ENCODE measurements at regions not wholly inside any gene's neighbourhood (a gene's known extent, or its start where the extent isn't known, plus 50 kb on each side); places are given as distances from the start of the nearest gene placed in this dataset.
A peak's percentile ranks its signal among the peaks of the same experiment; 100 is the strongest.

DNA sequence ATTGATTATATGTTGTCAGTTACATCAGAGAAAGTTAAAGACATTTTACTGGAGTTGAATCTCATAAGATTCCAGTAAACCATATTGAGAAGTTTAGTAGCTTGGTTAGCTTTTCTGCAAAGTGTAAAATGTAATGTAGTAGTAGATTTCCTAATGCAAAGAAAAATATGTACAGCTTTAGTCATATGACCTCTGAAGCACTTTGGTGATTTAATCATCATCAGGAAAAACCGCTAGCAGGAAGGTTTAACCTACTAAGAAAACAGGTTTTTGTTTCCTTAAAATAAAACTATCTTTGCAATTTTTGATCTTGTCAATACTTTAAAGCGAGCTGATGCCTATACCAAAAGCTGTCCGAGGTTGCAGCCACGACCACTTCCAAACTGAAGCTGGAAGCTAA lies 364.6 kb upstream of the ZNF385D start:
- TF ChIP-seq, protein P1, sequence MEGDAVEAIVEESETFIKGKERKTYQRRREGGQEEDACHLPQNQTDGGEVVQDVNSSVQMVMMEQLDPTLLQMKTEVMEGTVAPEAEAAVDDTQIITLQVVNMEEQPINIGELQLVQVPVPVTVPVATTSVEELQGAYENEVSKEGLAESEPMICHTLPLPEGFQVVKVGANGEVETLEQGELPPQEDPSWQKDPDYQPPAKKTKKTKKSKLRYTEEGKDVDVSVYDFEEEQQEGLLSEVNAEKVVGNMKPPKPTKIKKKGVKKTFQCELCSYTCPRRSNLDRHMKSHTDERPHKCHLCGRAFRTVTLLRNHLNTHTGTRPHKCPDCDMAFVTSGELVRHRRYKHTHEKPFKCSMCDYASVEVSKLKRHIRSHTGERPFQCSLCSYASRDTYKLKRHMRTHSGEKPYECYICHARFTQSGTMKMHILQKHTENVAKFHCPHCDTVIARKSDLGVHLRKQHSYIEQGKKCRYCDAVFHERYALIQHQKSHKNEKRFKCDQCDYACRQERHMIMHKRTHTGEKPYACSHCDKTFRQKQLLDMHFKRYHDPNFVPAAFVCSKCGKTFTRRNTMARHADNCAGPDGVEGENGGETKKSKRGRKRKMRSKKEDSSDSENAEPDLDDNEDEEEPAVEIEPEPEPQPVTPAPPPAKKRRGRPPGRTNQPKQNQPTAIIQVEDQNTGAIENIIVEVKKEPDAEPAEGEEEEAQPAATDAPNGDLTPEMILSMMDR (IDR thresholded peaks at IDR 0.05; ENCODE audit: unreplicated experiment): no peak
- Mint-ChIP-seq H3K9me3 (ENCODE audit: low read depth, unreplicated experiment) (no peaks in the 10 kb centered on the region), H3K36me3 (ENCODE audit: insufficient read depth, unreplicated experiment) (no peaks in the 10 kb centered on the region), H3K4me1 (ENCODE audit: low read depth, unreplicated experiment) (no peaks in the 10 kb centered on the region), H3K4me3 (ENCODE audit: low read depth, unreplicated experiment) (no peak overlapping the region), H3K27ac (ENCODE audit: unreplicated experiment) (no peak overlapping the region), H3K27me3 (ENCODE audit: unreplicated experiment) (no peaks in the 10 kb centered on the region)
- CTCF ChIA-PET: interaction anchor here (0.7 to 1.4 kb wide), 2 partner anchors 26 to 213 kb away, joined by 3 read pairs; no protein-coding TSS in a partner anchor
- no peak for DNase-seq
- no TSS peak for BruUV-seq (replicated peaks)
- intact Hi-C loops (cut with micrococcal nuclease; ENCODE audit: unreplicated experiment): loop anchor here (1.0 to 10.0 kb wide), 4 partner anchors 26 to 1891 kb away; partner anchors contain the start of gene ZNF385D

DNA sequence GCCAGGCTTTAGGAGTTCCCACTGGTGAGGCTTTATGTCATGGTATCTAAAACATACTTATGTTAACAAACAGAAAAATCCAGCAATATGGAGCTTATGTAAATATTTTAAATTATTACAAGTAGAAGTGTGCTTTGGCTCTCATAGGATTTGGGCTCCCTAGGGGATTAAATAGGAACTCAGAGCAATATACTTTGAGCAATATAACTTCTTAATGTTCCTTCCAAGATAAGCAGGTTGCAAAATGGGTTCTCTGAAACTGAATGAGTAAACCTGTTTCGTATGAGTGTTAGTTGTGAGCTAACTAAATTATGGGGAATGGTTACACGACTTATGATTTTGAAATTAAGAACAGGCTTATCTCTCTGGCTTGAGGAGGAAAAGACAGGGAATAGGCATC lies 366.1 kb upstream of the ZNF385D start:
- no TSS peak for BruUV-seq (replicated peaks)
- TF ChIP-seq, protein P1 (IDR thresholded peaks at IDR 0.05; ENCODE audit: unreplicated experiment): no peak
- Mint-ChIP-seq H3K27ac (ENCODE audit: unreplicated experiment) (no peak overlapping the region), H3K4me3 (ENCODE audit: low read depth, unreplicated experiment) (no peak overlapping the region), H3K4me1 (ENCODE audit: low read depth, unreplicated experiment) (peaks cover 9% of the 10 kb centered on the region), H3K9me3 (ENCODE audit: low read depth, unreplicated experiment) (no peaks in the 10 kb centered on the region), H3K36me3 (ENCODE audit: insufficient read depth, unreplicated experiment) (no peaks in the 10 kb centered on the region), H3K27me3 (ENCODE audit: unreplicated experiment) (no peaks in the 10 kb centered on the region)
- no peak for DNase-seq
- CTCF ChIA-PET: interaction anchor here (1.2 kb wide), 1 partner anchor 28 kb away, joined by 4 read pairs; no protein-coding TSS in a partner anchor
- intact Hi-C loops (cut with micrococcal nuclease; ENCODE audit: unreplicated experiment): loop anchor here (5.0 to 10.0 kb wide), 3 partner anchors 220 to 1892 kb away; partner anchors contain the start of gene ZNF385D

DNA sequence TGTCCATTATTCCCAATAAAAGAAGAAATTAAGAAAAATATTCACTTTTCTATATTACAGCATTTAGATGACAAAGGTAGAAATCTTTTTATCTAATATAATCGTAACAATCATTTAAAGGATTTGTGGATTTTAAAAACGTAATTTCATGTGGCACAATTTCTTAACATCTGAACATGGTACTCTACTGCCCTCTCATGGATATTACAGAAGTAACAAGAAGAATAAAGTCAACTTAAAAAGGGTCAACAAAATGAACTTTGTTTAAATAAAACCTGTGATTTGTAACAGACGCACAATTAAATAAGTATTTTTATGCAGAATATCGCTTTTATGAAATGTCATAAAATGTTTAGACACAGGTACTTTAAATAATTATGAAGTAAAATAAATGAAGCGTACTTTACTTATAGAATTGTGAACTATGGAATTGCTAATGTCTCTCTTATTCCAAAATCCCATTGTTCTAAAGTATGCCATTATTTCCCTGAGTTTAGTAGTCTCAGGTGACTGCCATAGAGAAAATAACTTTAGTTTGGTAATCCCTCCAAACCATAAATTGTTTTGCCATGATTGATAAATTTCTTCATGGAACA lies 366.8 kb upstream of the ZNF385D start:
- Mint-ChIP-seq H3K27ac (ENCODE audit: unreplicated experiment) (no peak overlapping the region), H3K4me1 (ENCODE audit: low read depth, unreplicated experiment) (peaks cover 9% of the 10 kb centered on the region), H3K27me3 (ENCODE audit: unreplicated experiment) (no peaks in the 10 kb centered on the region), H3K36me3 (ENCODE audit: insufficient read depth, unreplicated experiment) (no peaks in the 10 kb centered on the region), H3K4me3 (ENCODE audit: low read depth, unreplicated experiment) (no peak overlapping the region), H3K9me3 (ENCODE audit: low read depth, unreplicated experiment) (no peaks in the 10 kb centered on the region)
- DNase-seq: no peak
- TF ChIP-seq, protein P1 (IDR thresholded peaks at IDR 0.05; ENCODE audit: unreplicated experiment): peak; percentile 27
- no TSS peak for BruUV-seq (replicated peaks)
- CTCF ChIA-PET: no interaction called here
- intact Hi-C loops (cut with micrococcal nuclease; ENCODE audit: unreplicated experiment): loop anchor here (5.0 to 10.0 kb wide), 3 partner anchors 221 to 1893 kb away; partner anchors contain the start of gene ZNF385D

DNA sequence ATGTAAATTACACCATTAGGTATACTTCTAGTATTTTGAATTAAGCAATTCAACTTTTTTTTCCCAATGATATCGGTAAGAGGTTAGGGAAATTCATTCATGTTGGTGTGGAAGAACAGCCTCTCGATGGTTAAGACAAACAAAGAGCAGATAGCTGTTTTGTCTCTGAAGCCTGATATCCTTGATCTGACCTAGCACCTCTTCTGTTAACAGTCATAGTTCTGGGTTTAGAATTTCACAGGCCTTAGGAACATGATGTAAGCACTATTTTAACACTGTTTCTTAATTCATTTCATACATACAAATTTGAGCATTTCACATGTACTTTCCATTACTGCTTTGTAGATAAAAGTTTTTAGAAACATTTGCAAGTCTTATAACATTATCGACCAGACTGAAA lies 367.5 kb upstream of the ZNF385D start:
- H3K27ac Mint-ChIP-seq (ENCODE audit: unreplicated experiment): no peak overlapping the region
- intact Hi-C loops (cut with micrococcal nuclease; ENCODE audit: unreplicated experiment): loop anchor here (5.0 to 10.0 kb wide), 3 partner anchors 221 to 1894 kb away; partner anchors contain the start of gene ZNF385D
- peaks cover 9% of the 10 kb centered on the region for H3K4me1 Mint-ChIP-seq (ENCODE audit: low read depth, unreplicated experiment)
- no peaks in the 10 kb centered on the region for H3K36me3 Mint-ChIP-seq (ENCODE audit: insufficient read depth, unreplicated experiment)
- H3K27me3 Mint-ChIP-seq (ENCODE audit: unreplicated experiment): no peaks in the 10 kb centered on the region
- DNase-seq: no peak
- TF ChIP-seq, protein P1 (IDR thresholded peaks at IDR 0.05; ENCODE audit: unreplicated experiment): no peak
- BruUV-seq (replicated peaks): no TSS peak
- H3K9me3 Mint-ChIP-seq (ENCODE audit: low read depth, unreplicated experiment): no peaks in the 10 kb centered on the region
- no peak overlapping the region for H3K4me3 Mint-ChIP-seq (ENCODE audit: low read depth, unreplicated experiment)
- CTCF ChIA-PET: no interaction called here

Data from Calu3 (cell line).